Keratinocyte (primary cell): ENCODE measurements at regions not wholly inside any gene's neighbourhood (a gene's known extent, or its start where the extent isn't known, plus 50 kb on each side); places are given as distances from the start of the nearest gene placed in this dataset.

Experiments
- CTCF ChIP-seq, 3 experiments: IDR thresholded peaks in 1 of 3; conservative IDR thresholded peaks in 1 of 3; optimal IDR thresholded peaks in 1 of 3; 2 replicates in 2 of 3; 3 replicates in 1 of 3; pipeline versions ENCODE3 to v1.5.1; 2011; ENCODE audit warnings: low read length in 3 of 3, mild to moderate bottlenecking in 3 of 3, moderate library complexity in 2 of 3, control low read depth in 1 of 3, inconsistent platforms in 1 of 3; ENCODE audit not compliant: insufficient read depth in 2 of 3; ENCODE audit errors: extremely low read depth in 1 of 3
- EZH2 ChIP-seq: IDR thresholded peaks from one replicate; pipeline ENCODE4 v1.6.1; 2012; ENCODE audit warnings: inconsistent platforms, mild to moderate bottlenecking, low read length, moderate library complexity

DNA sequence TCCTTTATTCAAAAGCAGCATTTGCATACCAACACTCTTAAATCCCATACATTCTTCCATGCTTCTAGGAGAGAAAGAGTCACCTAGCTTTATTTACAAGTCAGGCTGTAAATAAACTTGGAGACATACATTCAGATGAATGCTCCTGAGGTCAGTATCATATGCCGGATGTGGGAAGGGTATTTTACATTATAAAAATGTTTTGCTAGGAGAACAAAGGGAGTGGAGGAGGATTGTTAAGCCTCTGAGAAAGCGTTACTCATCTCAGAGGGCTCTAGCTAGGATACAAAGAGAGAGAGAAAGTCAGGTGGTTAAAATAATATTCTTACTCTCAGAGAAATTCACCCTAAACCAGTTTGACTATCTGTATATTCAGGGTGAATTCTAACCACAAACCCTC is 300.9 kb upstream of the NPSR1 start:
- TF ChIP-seq CTCF (optimal IDR thresholded peaks at IDR 0.05 in 1 of 3, IDR thresholded peaks at IDR 0.05 in 1 of 3, conservative IDR thresholded peaks at IDR 0.05 in 1 of 3; ENCODE audit: extremely low read depth in 1 of 3, insufficient read depth in 2 of 3, low read length in 3 of 3) (no peak), EZH2 (no peak)
